ENCODE measurements at regions not wholly inside any gene's neighbourhood (a gene's known extent, or its start where the extent isn't known, plus 50 kb on each side); places are given as distances from the start of the nearest gene placed in this dataset.

- TF ChIP-seq EP300 (IDR thresholded peaks at IDR 0.05) (no peak), CTCF (IDR thresholded peaks at IDR 0.05) (no peak), POLR2A (IDR thresholded peaks at IDR 0.05) (no peak)
Measured at GRCh38 chr1:232555494-232556210, 74.3 kb downstream of the SIPA1L2 start.
